ENCODE measurements at regions not wholly inside any gene's neighbourhood (a gene's known extent, or its start where the extent isn't known, plus 50 kb on each side); places are given as distances from the start of the nearest gene placed in this dataset.

DNA sequence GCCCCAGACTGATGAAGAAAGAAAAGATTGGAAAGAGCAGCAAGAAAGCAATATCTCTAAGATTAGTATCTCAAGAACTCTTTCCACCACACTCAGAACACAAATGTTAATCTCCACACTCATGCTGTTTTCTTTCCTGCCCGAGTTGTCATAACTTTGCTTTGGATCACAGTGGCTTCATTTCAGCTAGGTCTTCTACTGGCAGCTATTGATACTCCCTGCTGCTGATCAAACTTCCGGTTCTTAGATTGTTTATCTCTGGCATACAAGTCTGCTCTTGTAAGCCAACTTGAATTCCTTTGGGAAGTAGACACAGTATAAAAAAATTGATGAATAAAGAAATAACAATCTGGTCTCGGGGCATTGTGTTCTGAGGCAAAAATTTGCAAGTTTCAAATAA is 77.7 kb upstream of the SPEF2 start:
- CTCF ChIA-PET (ENCODE audit: low intra/inter-chr PET ratio) = no interaction called here

More for the DNA sequence above, 77.7 kb upstream of the SPEF2 start:
- Histone ChIP-seq H3K4me3 (no peak overlapping the region), H3K9me1 (ENCODE audit: control insufficient read depth, insufficient read depth, low read length) (no peaks in the 10 kb centered on the region), H3K79me2 (ENCODE audit: control insufficient read depth, insufficient read depth, low read length) (no peaks in the 10 kb centered on the region), H3K27me3 (ENCODE audit: control insufficient read depth in 2 of 2, insufficient read depth in 2 of 2, low read length in 2 of 2) (no peaks in the 10 kb centered on the region), H4K20me1 (replicated peaks; ENCODE audit: control insufficient read depth, insufficient read depth, low read length) (no peaks in the 10 kb centered on the region), H3K36me3 (ENCODE audit: control insufficient read depth, insufficient read depth, low read length) (no peaks in the 10 kb centered on the region), H3K9me3 (replicated peaks; ENCODE audit: control insufficient read depth, insufficient read depth, low read depth, low read length) (no peaks in the 10 kb centered on the region), H3K4me2 (ENCODE audit: insufficient read depth, low read length) (no peak overlapping the region), H3K4me1 (replicated peaks in 1 of 2; ENCODE audit: control insufficient read depth in 2 of 2, insufficient read depth in 2 of 2, low read length in 2 of 2) (no peaks in the 10 kb centered on the region), H3K27ac (ENCODE audit: extremely low read depth, low read depth, low read length) (no peak overlapping the region), H2AFZ (ENCODE audit: low read depth, low read length) (no peak overlapping the region), H3K9ac (ENCODE audit: insufficient read depth in 1 of 2, low read depth in 2 of 2, low read length in 2 of 2) (no peak overlapping the region)
- POLR2A ChIA-PET = interaction anchor here (0.5 to 1.4 kb wide), 2 partner anchors 8 to 82 kb away, joined by 3 read pairs; no protein-coding TSS in a partner anchor
- DNase-seq (ENCODE audit: extremely low read depth in 1 of 4, low spot score in 3 of 4) = no peak
- ATAC-seq = no peak
- WGBS (ENCODE audit: insufficient coverage, low coverage, missing lambda C conversion rate) = 0% methylated on average over 3 of the region's 3 CpGs
- intact Hi-C loops (cut with micrococcal nuclease) = no loop called here
- TF ChIP-seq ZNF239 (CRISPR knock-in tag; IDR thresholded peaks at IDR 0.05) (no peak), BRD4 (IDR thresholded peaks at IDR 0.05) (no peak), ZNF583 (CRISPR knock-in tag; IDR thresholded peaks at IDR 0.05) (no peak), ILK (tag; IDR thresholded peaks at IDR 0.05; ENCODE audit: borderline replicate concordance, low read depth) (no peak), OTX1 (CRISPR knock-in tag; IDR thresholded peaks at IDR 0.05) (no peak), SMAD2 (IDR thresholded peaks at IDR 0.05; ENCODE audit: low read depth, low read length) (no peak), EP400 (IDR thresholded peaks at IDR 0.05) (no peak), NELFE (IDR thresholded peaks at IDR 0.05; ENCODE audit: insufficient read depth, insufficient read length) (no peak)
- TF ChIP-seq, protein P1, sequence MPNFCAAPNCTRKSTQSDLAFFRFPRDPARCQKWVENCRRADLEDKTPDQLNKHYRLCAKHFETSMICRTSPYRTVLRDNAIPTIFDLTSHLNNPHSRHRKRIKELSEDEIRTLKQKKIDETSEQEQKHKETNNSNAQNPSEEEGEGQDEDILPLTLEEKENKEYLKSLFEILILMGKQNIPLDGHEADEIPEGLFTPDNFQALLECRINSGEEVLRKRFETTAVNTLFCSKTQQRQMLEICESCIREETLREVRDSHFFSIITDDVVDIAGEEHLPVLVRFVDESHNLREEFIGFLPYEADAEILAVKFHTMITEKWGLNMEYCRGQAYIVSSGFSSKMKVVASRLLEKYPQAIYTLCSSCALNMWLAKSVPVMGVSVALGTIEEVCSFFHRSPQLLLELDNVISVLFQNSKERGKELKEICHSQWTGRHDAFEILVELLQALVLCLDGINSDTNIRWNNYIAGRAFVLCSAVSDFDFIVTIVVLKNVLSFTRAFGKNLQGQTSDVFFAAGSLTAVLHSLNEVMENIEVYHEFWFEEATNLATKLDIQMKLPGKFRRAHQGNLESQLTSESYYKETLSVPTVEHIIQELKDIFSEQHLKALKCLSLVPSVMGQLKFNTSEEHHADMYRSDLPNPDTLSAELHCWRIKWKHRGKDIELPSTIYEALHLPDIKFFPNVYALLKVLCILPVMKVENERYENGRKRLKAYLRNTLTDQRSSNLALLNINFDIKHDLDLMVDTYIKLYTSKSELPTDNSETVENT (CRISPR knock-in tag; IDR thresholded peaks at IDR 0.05) = no peak
- in situ Hi-C loops (cut with MboI) = no loop called here
- no peak for FAIRE-seq
- no TSS peak for BruUV-seq (replicated peaks)
